RWPE1 (cell line): ENCODE measurements at regions not wholly inside any gene's neighbourhood (a gene's known extent, or its start where the extent isn't known, plus 50 kb on each side); places are given as distances from the start of the nearest gene placed in this dataset.

Experiments used
- CTCF ChIA-PET: fragments of 350-600 bp; sonication (Branson Sonifier 250); formaldehyde crosslinking; extraction: SDS; loops from one replicate; lab custom pipeline; 2021; lab: Yijun Ruan, JAX
- POLR2A ChIA-PET: fragments of 400-600 bp; formaldehyde crosslinking; extraction: SDS; loops from one replicate; lab custom pipeline; 2020; ENCODE audit warnings: antibody characterized with exemption; ENCODE audit not compliant: low non-redundant PET; lab: Yijun Ruan, JAX
- DNase-seq: peaks from one replicate; pipeline ENCODE4 v3.0.0; 2012; ENCODE audit warnings: low spot score
- H3K27ac ChIP-seq: fragments of 450-650 bp; 2 replicates; pipeline ENCODE4 v1.5.1; 2017
- CTCF ChIP-seq: fragments of 450-650 bp; conservative IDR thresholded peaks from 2 replicates; pipeline ENCODE4 v1.5.1; 2017; ENCODE audit warnings: low read depth, mild to moderate bottlenecking

- no peak for TF ChIP-seq CTCF
- ChIA-PET CTCF (interaction anchor here (0.6 to 1.0 kb wide), 2 partner anchors 12 to 266 kb away, joined by 3 read pairs; no protein-coding TSS in a partner anchor), POLR2A (no interaction called here)
- DNase-seq, result no peak
- no peak overlapping the region for H3K27ac ChIP-seq
Measured at GRCh38 chr10:78653555-78653954, 415.2 kb upstream of the ZMIZ1 start.

GRCh38 chr10:78654047-78654590, 414.6 kb upstream of the ZMIZ1 start:
- ChIA-PET POLR2A (no interaction called here), CTCF (interaction anchor here (0.6 to 0.7 kb wide), 2 partner anchors 265 to 514 kb away, joined by 3 read pairs; no protein-coding TSS in a partner anchor)
- no peak for DNase-seq
- TF ChIP-seq CTCF, result no peak
- no peak overlapping the region for H3K27ac ChIP-seq

GRCh38 chr10:78655979-78656378, 412.8 kb upstream of the ZMIZ1 start:
- H3K27ac ChIP-seq, result no peak overlapping the region
- TF ChIP-seq CTCF, result no peak
- POLR2A ChIA-PET, result no interaction called here
- no peak for DNase-seq
- CTCF ChIA-PET, result interaction anchor here (0.5 to 1.5 kb wide), 3 partner anchors 36 to 1391 kb away, joined by 3 to 4 read pairs (median 3); no protein-coding TSS in a partner anchor

- no peak for TF ChIP-seq CTCF
- CTCF ChIA-PET, result interaction anchor here (1.5 kb wide), 1 partner anchor 610 kb away, joined by 3 read pairs; no protein-coding TSS in a partner anchor
Measured at GRCh38 chr10:78656417-78657162, 412.2 kb upstream of the ZMIZ1 start.

GRCh38 chr10:78657163-78657861, 411.5 kb upstream of the ZMIZ1 start:
- CTCF ChIA-PET, result interaction anchor here (0.5 to 1.5 kb wide), 16 partner anchors 9 to 1379 kb away, joined by 3 to 7 read pairs (median 3); no protein-coding TSS in a partner anchor

More at GRCh38 chr10:78656417-78657162, 412.2 kb upstream of the ZMIZ1 start:
- POLR2A ChIA-PET, result no interaction called here
- DNase-seq, result no peak
- no peak overlapping the region for H3K27ac ChIP-seq

More at GRCh38 chr10:78657163-78657861, 411.5 kb upstream of the ZMIZ1 start:
- peak; percentile 21; the same call in 1 of the 2 replicates for TF ChIP-seq CTCF
- H3K27ac ChIP-seq, result no peak overlapping the region
- DNase-seq, result peak; percentile 73
- POLR2A ChIA-PET, result no interaction called here
